ENCODE measurements at regions not wholly inside any gene's neighbourhood (a gene's known extent, or its start where the extent isn't known, plus 50 kb on each side); places are given as distances from the start of the nearest gene placed in this dataset.

DNA sequence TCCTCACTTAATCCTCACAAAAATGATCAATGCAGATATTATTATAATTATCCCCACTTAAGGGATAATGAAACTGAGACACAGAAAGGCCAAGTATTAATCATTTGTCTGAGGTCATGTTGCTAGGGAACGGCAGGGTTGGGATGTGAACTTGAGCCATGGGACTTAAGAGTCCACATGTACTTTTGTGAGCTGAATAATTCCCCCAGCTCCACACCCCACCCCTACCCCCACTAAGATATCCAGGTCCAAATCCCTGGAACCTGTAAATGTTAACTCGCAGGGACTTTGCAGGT lies 290.5 kb upstream of the GADL1 start:
- ChIA-PET CTCF (no interaction called here), POLR2A (no interaction called here)
- intact Hi-C loops (cut with micrococcal nuclease): no loop called here
- Mint-ChIP-seq H3K9me3 (no peaks in the 10 kb centered on the region), H3K4me3 (no peak overlapping the region), H3K27ac (no peak overlapping the region), H3K4me1 (ENCODE audit: low read depth) (peaks cover 3% of the 10 kb centered on the region), H3K36me3 (no peaks in the 10 kb centered on the region), H3K27me3 (no peaks in the 10 kb centered on the region)
- DNase-seq: no peak

DNA sequence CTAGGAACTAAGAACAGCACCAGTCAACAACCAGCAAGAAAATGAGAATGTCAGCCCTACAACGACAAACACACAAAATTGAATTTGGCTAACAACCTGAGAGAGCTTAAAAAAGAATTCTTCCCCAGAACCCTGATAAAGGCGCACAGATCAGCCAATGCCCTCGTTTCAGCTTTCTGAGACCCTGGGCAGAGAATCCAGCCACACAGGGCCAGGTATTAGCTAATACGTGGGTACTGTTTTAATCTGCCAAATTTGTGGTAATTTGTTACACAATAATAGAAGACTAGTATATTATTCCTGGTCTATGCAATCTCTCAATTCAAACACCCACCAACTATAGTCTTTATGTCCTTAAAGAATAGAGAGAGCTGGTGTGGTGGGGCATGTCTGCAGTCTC lies 291.6 kb upstream of the GADL1 start:
- Mint-ChIP-seq H3K4me3 (no peak overlapping the region), H3K9me3 (no peaks in the 10 kb centered on the region), H3K27me3 (no peaks in the 10 kb centered on the region), H3K36me3 (no peaks in the 10 kb centered on the region), H3K4me1 (ENCODE audit: low read depth) (peaks cover 3% of the 10 kb centered on the region), H3K27ac (no peak overlapping the region)
- ChIA-PET POLR2A (no interaction called here), CTCF (interaction anchor here (1.1 kb wide), 1 partner anchor 54 kb away, joined by 3 read pairs; no protein-coding TSS in a partner anchor)
- no peak for DNase-seq
- intact Hi-C loops (cut with micrococcal nuclease): no loop called here

DNA sequence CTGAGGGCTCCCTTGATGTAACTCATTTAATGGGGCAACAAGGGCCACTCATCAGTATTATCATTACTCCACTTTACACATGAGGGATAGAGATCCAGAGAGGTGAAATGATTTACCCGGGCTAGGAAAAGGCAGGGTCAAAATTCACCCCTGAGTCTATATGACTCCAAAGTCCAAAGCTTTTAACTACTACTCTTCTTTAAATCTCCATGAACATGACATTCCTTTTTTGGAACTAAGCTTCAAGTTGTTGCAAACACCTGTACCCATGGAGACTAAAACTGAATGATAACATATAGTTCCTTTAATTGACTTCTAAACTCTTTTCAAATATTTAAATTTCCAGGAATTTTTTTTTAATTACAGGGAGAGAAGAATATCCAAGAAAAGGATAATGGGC lies 292.9 kb upstream of the GADL1 start:
- H3K27ac Mint-ChIP-seq: no peak overlapping the region
- no peak overlapping the region for H3K4me3 Mint-ChIP-seq
- peaks cover 3% of the 10 kb centered on the region for H3K4me1 Mint-ChIP-seq (ENCODE audit: low read depth)
- CTCF ChIA-PET: interaction anchor here (1.1 kb wide), 1 partner anchor 55 kb away, joined by 3 read pairs; no protein-coding TSS in a partner anchor
- no peak for DNase-seq
- H3K9me3 Mint-ChIP-seq: no peaks in the 10 kb centered on the region
- POLR2A ChIA-PET: no interaction called here
- H3K27me3 Mint-ChIP-seq: no peaks in the 10 kb centered on the region
- intact Hi-C loops (cut with micrococcal nuclease): no loop called here
- no peaks in the 10 kb centered on the region for H3K36me3 Mint-ChIP-seq

DNA sequence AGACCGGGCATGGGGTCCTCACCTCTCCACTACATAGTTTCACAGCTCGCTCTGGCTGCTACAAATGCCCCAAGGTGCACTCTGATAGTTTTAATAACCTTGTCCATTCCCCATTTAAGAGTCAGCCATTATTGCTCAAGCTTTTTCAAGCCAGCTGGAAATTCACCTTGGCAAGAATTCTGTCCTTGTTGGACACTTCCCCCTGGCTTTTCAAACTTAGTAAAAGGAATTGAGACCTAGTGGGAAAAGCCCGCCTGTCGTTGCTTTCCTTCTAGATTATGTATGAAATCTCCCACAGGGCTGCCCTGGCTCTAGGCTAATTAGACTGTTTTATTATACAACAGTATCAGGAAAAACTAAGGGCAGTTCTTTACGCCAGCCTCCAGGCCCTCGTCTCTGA lies 293.7 kb upstream of the GADL1 start:
- intact Hi-C loops (cut with micrococcal nuclease): no loop called here
- H3K4me3 Mint-ChIP-seq: no peak overlapping the region
- POLR2A ChIA-PET: no interaction called here

DNA sequence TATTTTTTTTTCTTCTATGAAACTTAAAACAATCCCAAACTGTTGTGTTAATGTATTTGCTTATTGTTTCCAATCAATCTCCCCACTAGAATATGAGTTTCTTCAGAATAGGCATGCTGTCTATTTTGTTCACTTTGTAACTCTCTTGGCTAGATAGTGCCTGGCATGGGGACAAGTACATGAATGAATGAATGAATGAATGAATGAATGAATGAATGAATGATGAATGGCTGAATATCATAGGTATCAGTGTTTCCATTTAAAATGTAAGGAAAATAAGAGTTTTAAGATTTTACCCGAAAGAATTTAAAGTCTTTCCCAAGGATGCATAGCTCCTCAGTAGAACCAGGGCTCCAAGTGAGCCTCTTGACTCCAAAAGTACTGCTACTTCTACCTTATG lies 294.9 kb upstream of the GADL1 start:
- Mint-ChIP-seq H3K36me3 (no peaks in the 10 kb centered on the region), H3K4me1 (ENCODE audit: low read depth) (peaks cover 15% of the 10 kb centered on the region), H3K27me3 (no peaks in the 10 kb centered on the region), H3K9me3 (no peaks in the 10 kb centered on the region), H3K27ac (no peak overlapping the region), H3K4me3 (no peak overlapping the region)
- intact Hi-C loops (cut with micrococcal nuclease): no loop called here
- no peak for DNase-seq
- CTCF ChIA-PET: interaction anchor here (0.8 kb wide), 1 partner anchor 57 kb away, joined by 3 read pairs; no protein-coding TSS in a partner anchor
- POLR2A ChIA-PET: no interaction called here

More for the DNA sequence above, 293.7 kb upstream of the GADL1 start:
- Mint-ChIP-seq H3K27me3 (no peaks in the 10 kb centered on the region), H3K27ac (no peak overlapping the region), H3K36me3 (no peaks in the 10 kb centered on the region), H3K9me3 (no peaks in the 10 kb centered on the region), H3K4me1 (ENCODE audit: low read depth) (peaks cover 5% of the 10 kb centered on the region)
- CTCF ChIA-PET: no interaction called here
- DNase-seq: no peak

DNA sequence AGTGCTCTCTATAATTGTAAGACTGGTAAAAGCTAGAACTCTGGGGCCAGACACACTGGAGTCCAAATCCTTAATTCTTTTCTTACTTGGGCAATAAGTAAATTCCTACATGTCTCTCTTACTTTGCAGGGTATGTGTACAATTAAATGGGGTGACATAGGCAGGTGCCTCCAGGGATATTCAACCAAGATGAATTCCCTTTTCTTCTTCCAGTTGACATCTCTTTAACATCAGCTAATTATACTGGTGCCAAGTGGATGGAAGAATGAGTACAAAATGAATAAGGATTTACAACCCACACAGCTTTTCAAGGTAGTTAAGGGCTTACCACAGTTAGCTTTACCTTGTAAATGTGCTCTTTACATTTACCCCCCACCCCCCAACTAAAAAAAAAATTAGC lies 295.5 kb upstream of the GADL1 start:
- Mint-ChIP-seq H3K36me3 (no peaks in the 10 kb centered on the region), H3K4me3 (no peak overlapping the region), H3K9me3 (no peaks in the 10 kb centered on the region), H3K27me3 (no peaks in the 10 kb centered on the region), H3K27ac (no peak overlapping the region), H3K4me1 (ENCODE audit: low read depth) (peaks cover 19% of the 10 kb centered on the region)
- intact Hi-C loops (cut with micrococcal nuclease): no loop called here
- ChIA-PET POLR2A (no interaction called here), CTCF (interaction anchor here (0.8 kb wide), 1 partner anchor 58 kb away, joined by 3 read pairs; no protein-coding TSS in a partner anchor)
- DNase-seq: no peak

DNA sequence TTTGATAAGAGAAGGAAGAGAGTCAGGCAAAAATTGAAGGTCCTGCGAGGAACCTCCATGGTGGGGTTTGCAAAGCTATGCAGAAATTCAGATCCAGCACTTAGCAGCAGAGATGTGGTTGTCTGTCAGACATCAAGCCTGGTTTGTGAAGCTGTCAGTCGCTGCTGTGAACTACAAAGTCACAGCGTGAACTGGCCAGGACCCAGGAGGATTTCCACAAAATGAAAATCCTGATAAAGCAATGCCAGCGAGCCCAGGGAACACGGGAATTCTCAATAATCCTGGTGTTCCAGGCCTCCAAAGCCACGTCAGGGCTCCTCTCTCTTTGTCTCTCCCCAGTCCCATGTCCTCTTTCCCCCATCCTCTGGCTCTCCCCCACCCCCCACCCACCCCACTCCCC lies 296.9 kb upstream of the GADL1 start:
- no peak overlapping the region for H3K4me3 Mint-ChIP-seq
- intact Hi-C loops (cut with micrococcal nuclease): no loop called here
- no peaks in the 10 kb centered on the region for H3K36me3 Mint-ChIP-seq
- peaks cover 23% of the 10 kb centered on the region for H3K4me1 Mint-ChIP-seq (ENCODE audit: low read depth)
- DNase-seq: no peak
- no peaks in the 10 kb centered on the region for H3K27me3 Mint-ChIP-seq
- CTCF ChIA-PET: no interaction called here
- POLR2A ChIA-PET: no interaction called here
- no peaks in the 10 kb centered on the region for H3K9me3 Mint-ChIP-seq
- H3K27ac Mint-ChIP-seq: no peak overlapping the region

DNA sequence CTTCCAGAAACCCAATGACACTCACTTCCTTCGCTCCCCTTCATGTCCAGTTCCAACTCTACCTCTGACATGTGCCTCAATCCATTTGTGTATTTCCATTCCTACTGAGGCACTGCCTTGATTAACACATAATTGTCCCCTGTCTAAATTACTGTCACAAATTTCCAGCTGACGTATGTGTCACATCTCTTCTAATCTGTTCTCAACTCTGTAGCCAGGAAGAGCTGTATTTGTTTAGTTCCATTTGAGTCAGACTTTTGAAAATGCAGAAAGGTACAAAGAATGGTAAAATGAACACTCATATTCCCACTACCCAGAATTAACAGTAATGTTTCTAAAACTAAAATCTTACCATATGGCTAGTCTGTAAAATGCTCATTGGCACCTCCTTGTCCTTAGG lies 299.0 kb upstream of the GADL1 start:
- DNase-seq: no peak
- intact Hi-C loops (cut with micrococcal nuclease): no loop called here
- Mint-ChIP-seq H3K36me3 (no peaks in the 10 kb centered on the region), H3K27ac (peak overlapping the region; percentile 38), H3K9me3 (no peaks in the 10 kb centered on the region), H3K4me3 (no peak overlapping the region), H3K4me1 (ENCODE audit: low read depth) (peaks cover 20% of the 10 kb centered on the region), H3K27me3 (no peaks in the 10 kb centered on the region)
- ChIA-PET CTCF (no interaction called here), POLR2A (no interaction called here)

DNA sequence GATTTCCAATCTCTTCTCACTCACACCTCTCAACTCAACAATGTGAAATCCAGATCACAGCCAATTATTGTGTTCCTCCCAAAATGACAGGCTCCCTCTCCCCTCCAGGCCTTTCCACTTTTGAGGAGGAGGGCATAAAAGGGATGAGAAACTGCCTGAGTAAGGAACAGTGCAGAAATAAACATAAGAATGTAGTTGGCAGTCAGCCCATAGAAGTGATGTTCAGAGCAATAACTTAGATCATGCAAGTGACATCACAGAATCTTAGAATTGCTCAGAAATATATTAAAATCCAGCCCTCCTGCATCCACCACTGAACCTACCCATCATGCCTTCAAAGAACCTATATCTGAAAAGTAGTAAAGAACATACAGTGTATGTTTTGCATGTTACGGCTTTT lies 299.4 kb upstream of the GADL1 start:
- DNase-seq: no peak
- Mint-ChIP-seq H3K36me3 (no peaks in the 10 kb centered on the region), H3K27ac (peak overlapping the region; percentile 38), H3K4me3 (no peak overlapping the region), H3K9me3 (no peaks in the 10 kb centered on the region), H3K4me1 (ENCODE audit: low read depth) (peaks cover 20% of the 10 kb centered on the region), H3K27me3 (no peaks in the 10 kb centered on the region)
- ChIA-PET CTCF (no interaction called here), POLR2A (no interaction called here)
- intact Hi-C loops (cut with micrococcal nuclease): no loop called here

DNA sequence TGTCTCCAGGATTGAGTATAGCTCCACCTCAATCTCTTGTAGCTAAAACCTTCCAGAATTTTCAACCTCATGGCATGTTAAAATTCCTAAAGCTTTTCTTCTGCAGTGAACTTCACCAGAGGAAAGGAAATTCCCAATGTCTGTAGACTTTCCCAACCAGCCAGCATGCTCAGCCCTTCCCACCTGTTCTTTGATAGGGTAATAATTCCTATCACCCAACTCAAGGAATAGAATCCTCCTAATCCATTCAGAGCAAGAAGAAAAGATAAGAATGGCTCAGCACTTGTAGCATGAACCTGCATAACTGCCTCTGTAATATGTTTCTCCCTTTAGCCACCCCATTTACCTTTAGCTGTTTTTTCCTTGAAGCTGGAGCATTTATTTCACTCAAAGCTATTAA lies 301.8 kb upstream of the GADL1 start:
- CTCF ChIA-PET: no interaction called here
- peaks cover 20% of the 10 kb centered on the region for H3K4me1 Mint-ChIP-seq (ENCODE audit: low read depth)
- POLR2A ChIA-PET: no interaction called here
- H3K27ac Mint-ChIP-seq: no peak overlapping the region
- DNase-seq: no peak
- no peak overlapping the region for H3K4me3 Mint-ChIP-seq
- intact Hi-C loops (cut with micrococcal nuclease): no loop called here
- H3K36me3 Mint-ChIP-seq: no peaks in the 10 kb centered on the region
- H3K27me3 Mint-ChIP-seq: no peaks in the 10 kb centered on the region
- no peaks in the 10 kb centered on the region for H3K9me3 Mint-ChIP-seq

DNA sequence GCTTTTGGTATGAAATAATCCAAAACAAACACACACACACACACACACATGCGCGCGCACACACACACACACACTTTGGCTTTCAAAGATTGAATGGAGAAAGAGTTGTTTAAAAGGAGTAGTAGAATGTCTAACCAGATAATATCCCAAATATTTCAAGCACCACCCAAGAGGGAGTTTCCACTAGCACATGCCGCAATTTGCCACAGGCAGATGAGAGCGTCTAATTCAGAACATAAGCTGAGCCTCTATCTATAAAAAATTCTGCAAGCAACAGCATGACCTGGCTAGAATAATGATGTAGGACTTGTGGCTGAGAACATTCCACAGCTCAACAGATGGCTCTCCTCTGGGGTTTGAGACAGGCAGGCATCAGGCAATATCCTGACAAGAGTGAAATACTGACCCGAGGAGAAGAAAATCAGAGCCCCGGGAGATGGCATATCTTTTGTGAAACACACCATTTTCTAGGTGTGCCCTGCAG lies 302.5 kb upstream of the GADL1 start:
- ChIA-PET CTCF (no interaction called here), POLR2A (no interaction called here)
- Mint-ChIP-seq H3K9me3 (no peaks in the 10 kb centered on the region), H3K4me3 (no peak overlapping the region), H3K36me3 (no peaks in the 10 kb centered on the region), H3K4me1 (ENCODE audit: low read depth) (peaks cover 20% of the 10 kb centered on the region), H3K27me3 (no peaks in the 10 kb centered on the region), H3K27ac (no peak overlapping the region)
- DNase-seq: no peak
- intact Hi-C loops (cut with micrococcal nuclease): no loop called here

DNA sequence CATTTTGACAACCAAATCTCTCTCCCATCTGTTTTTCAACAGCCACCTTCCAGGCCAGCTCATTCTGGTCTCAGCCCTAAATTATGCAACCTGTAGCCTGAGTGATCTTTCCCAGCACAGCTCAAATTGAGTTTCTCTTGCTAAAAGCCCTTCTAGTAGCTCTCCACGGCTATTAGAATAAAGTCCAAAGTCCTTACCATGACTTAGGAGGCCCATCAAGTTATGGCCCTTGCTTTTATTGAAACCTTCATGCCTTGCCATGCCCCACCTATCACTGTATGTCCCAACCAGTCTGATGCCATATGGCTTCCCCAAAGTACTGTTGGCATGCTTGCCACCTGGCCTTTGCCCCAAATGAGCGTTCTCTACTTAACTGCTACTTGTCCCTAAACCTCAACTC lies 303.5 kb upstream of the GADL1 start:
- Mint-ChIP-seq H3K36me3 (no peaks in the 10 kb centered on the region), H3K9me3 (no peaks in the 10 kb centered on the region), H3K27ac (no peak overlapping the region), H3K4me3 (no peak overlapping the region), H3K27me3 (no peaks in the 10 kb centered on the region), H3K4me1 (ENCODE audit: low read depth) (peaks cover 20% of the 10 kb centered on the region)
- CTCF ChIA-PET: no interaction called here
- no peak for DNase-seq
- POLR2A ChIA-PET: no interaction called here
- intact Hi-C loops (cut with micrococcal nuclease): no loop called here

DNA sequence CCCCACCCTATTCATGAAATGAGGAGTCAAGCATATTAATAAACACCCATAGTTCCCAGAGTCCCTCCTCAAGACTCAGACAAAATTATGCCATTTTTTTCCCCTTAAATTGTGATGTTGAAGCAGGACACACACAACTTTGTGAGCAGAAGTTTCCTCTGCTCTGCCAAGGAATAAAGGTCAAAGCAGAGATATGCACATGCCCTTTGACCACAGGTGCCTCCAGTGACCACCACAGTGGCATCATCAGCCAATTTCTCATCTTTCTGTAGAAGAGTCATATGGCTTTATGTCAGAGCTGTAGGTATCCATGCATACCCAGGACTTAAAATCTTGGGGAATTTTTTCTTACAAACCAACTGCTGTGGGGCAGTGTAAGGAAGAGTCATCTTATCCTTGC lies 304.4 kb upstream of the GADL1 start:
- Mint-ChIP-seq H3K9me3 (no peaks in the 10 kb centered on the region), H3K27me3 (no peaks in the 10 kb centered on the region), H3K4me1 (ENCODE audit: low read depth) (peaks cover 10% of the 10 kb centered on the region), H3K4me3 (no peak overlapping the region), H3K36me3 (no peaks in the 10 kb centered on the region), H3K27ac (no peak overlapping the region)
- intact Hi-C loops (cut with micrococcal nuclease): no loop called here
- POLR2A ChIA-PET: no interaction called here
- DNase-seq: no peak
- CTCF ChIA-PET: no interaction called here
